Mesodermal cell (in vitro differentiated cells): ENCODE measurements at regions not wholly inside any gene's neighbourhood (a gene's known extent, or its start where the extent isn't known, plus 50 kb on each side); places are given as distances from the start of the nearest gene placed in this dataset.

Experiments
- H3K27ac ChIP-seq: 2 replicates; pipeline ENCODE4 v1.7.0; 2013; ENCODE audit warnings: mild to moderate bottlenecking, low read depth, low read length, moderate library complexity; ENCODE audit not compliant: severe bottlenecking
- H3K36me3 ChIP-seq: 2 replicates; pipeline ENCODE4 v1.7.1; 2013; ENCODE audit warnings: mild to moderate bottlenecking, low read length, moderate library complexity; ENCODE audit not compliant: control insufficient read depth, insufficient read depth
- H3K4me1 ChIP-seq: one replicate; pipeline ENCODE4 v1.7.1; 2013; ENCODE audit warnings: mild to moderate bottlenecking, low read length; ENCODE audit not compliant: insufficient read depth, control insufficient read depth, poor library complexity, severe bottlenecking
- H3K4me3 ChIP-seq: 2 replicates; pipeline ENCODE4 v1.7.0; 2013; ENCODE audit warnings: low read length, control low read depth, mild to moderate bottlenecking; ENCODE audit not compliant: insufficient read depth, poor library complexity, severe bottlenecking; ENCODE audit errors: extremely low read depth
- H3K9me3 ChIP-seq: 2 replicates; pipeline ENCODE4 v1.7.1; 2013; ENCODE audit warnings: mild to moderate bottlenecking, low read length, moderate library complexity; ENCODE audit not compliant: control insufficient read depth
- WGBS, 2 experiments: methylation state at CpG; one replicate each; pipeline ENCODE4 v1.1.5; 2013; ENCODE audit warnings: missing lambda C conversion rate in 2 of 2; ENCODE audit not compliant: insufficient coverage in 2 of 2; 5-methylcytosine and 5-hydroxymethylcytosine counted together

GRCh38 chr2:6692819-6693218 is 172.9 kb downstream of the CMPK2 start:
- H3K4me1 ChIP-seq, result no peaks in the 10 kb centered on the region
- 100% methylated on average over 1 of the region's 1 CpG; no CpG with 5 or more reads in 1 of the 2 experiments for WGBS, 2 experiments
- no peak overlapping the region for H3K27ac ChIP-seq

GRCh38 chr2:6694555-6694954 is 171.2 kb downstream of the CMPK2 start:
- H3K27ac ChIP-seq, result no peak overlapping the region
- H3K4me3 ChIP-seq, result no peak overlapping the region
- no peaks in the 10 kb centered on the region for H3K4me1 ChIP-seq
- 80 to 87% methylated on average over 3 to 4 of the region's 6 CpGs for WGBS, 2 experiments
- no peaks in the 10 kb centered on the region for H3K36me3 ChIP-seq
- H3K9me3 ChIP-seq, result no peaks in the 10 kb centered on the region

More at GRCh38 chr2:6692819-6693218, 172.9 kb downstream of the CMPK2 start:
- Histone ChIP-seq H3K36me3 (no peaks in the 10 kb centered on the region), H3K4me3 (no peak overlapping the region), H3K9me3 (peaks cover under 1% of the 10 kb centered on the region)

- Histone ChIP-seq H3K36me3 (no peaks in the 10 kb centered on the region), H3K27ac (no peak overlapping the region), H3K9me3 (peaks cover 8% of the 10 kb centered on the region), H3K4me3 (no peak overlapping the region), H3K4me1 (no peaks in the 10 kb centered on the region)
- 89 to 91% methylated on average over 3 of the region's 6 CpGs for WGBS, 2 experiments
These were observed 165.4 kb downstream of the CMPK2 start for GRCh38 chr2:6700335-6700734.

- Histone ChIP-seq H3K9me3 (peaks cover 8% of the 10 kb centered on the region), H3K27ac (no peak overlapping the region), H3K36me3 (no peaks in the 10 kb centered on the region), H3K4me1 (no peaks in the 10 kb centered on the region), H3K4me3 (no peak overlapping the region)
- no CpG with 5 or more reads among the region's 1 CpG for WGBS, 2 experiments
These were observed 161.6 kb downstream of the CMPK2 start for GRCh38 chr2:6704077-6704476.

GRCh38 chr2:6721395-6721794 is 144.3 kb downstream of the CMPK2 start:
- H3K9me3 ChIP-seq, result no peaks in the 10 kb centered on the region
- WGBS, 2 experiments, result 96 to 100% methylated on average over 2 of the region's 2 CpGs
- no peak overlapping the region for H3K4me3 ChIP-seq

GRCh38 chr2:6722574-6722973 is 143.1 kb downstream of the CMPK2 start:
- WGBS, 2 experiments, result 86 to 100% methylated on average over 1 of the region's 2 CpGs
- Histone ChIP-seq H3K27ac (no peak overlapping the region), H3K4me3 (no peak overlapping the region), H3K36me3 (no peaks in the 10 kb centered on the region), H3K4me1 (no peaks in the 10 kb centered on the region), H3K9me3 (no peaks in the 10 kb centered on the region)

More at GRCh38 chr2:6721395-6721794, 144.3 kb downstream of the CMPK2 start:
- Histone ChIP-seq H3K36me3 (no peaks in the 10 kb centered on the region), H3K4me1 (no peaks in the 10 kb centered on the region), H3K27ac (no peak overlapping the region)

GRCh38 chr2:6723865-6724604 is 141.7 kb downstream of the CMPK2 start:
- no peaks in the 10 kb centered on the region for H3K36me3 ChIP-seq
- H3K27ac ChIP-seq, result no peak overlapping the region
- H3K4me3 ChIP-seq, result no peak overlapping the region
- H3K9me3 ChIP-seq, result no peaks in the 10 kb centered on the region
- WGBS, 2 experiments, result 83 to 89% methylated on average over 2 to 6 of the region's 8 CpGs
- H3K4me1 ChIP-seq, result no peaks in the 10 kb centered on the region

- H3K36me3 ChIP-seq, result no peaks in the 10 kb centered on the region
- no peak overlapping the region for H3K27ac ChIP-seq
- H3K4me1 ChIP-seq, result no peaks in the 10 kb centered on the region
- WGBS, 2 experiments, result 86 to 100% methylated on average over 1 to 2 of the region's 4 CpGs
- no peak overlapping the region for H3K4me3 ChIP-seq
- H3K9me3 ChIP-seq, result no peaks in the 10 kb centered on the region
These were observed 141.0 kb downstream of the CMPK2 start for GRCh38 chr2:6724605-6725140.

- Histone ChIP-seq H3K9me3 (no peaks in the 10 kb centered on the region), H3K36me3 (no peaks in the 10 kb centered on the region), H3K27ac (no peak overlapping the region), H3K4me1 (no peaks in the 10 kb centered on the region), H3K4me3 (no peak overlapping the region)
- 87 to 92% methylated on average over 2 to 5 of the region's 5 CpGs for WGBS, 2 experiments
These were observed 137.6 kb downstream of the CMPK2 start for GRCh38 chr2:6728156-6728555.

GRCh38 chr2:6730003-6730402 is 135.7 kb downstream of the CMPK2 start:
- no CpG with 5 or more reads among the region's 2 CpGs for WGBS, 2 experiments
- Histone ChIP-seq H3K4me1 (no peaks in the 10 kb centered on the region), H3K9me3 (no peaks in the 10 kb centered on the region), H3K27ac (no peak overlapping the region), H3K36me3 (no peaks in the 10 kb centered on the region), H3K4me3 (no peak overlapping the region)
